ENCODE measurements at regions not wholly inside any gene's neighbourhood (a gene's known extent, or its start where the extent isn't known, plus 50 kb on each side); places are given as distances from the start of the nearest gene placed in this dataset.

GRCh38 chr2:19677215-19677777, 224.5 kb downstream of the TTC32 start:
- no peak for ATAC-seq (ENCODE audit: low read depth)
- Mint-ChIP-seq H3K27ac (no peak overlapping the region), H3K27me3 (peaks cover 5% of the 10 kb centered on the region), H3K9me3 (no peaks in the 10 kb centered on the region), H3K4me3 (no peak overlapping the region), H3K4me1 (no peaks in the 10 kb centered on the region), H3K36me3 (no peaks in the 10 kb centered on the region)
- DNase-seq, result no peak
- POLR2A ChIA-PET, result no interaction called here

GRCh38 chr2:19676770-19677169, 225.0 kb downstream of the TTC32 start:
- Mint-ChIP-seq H3K4me1 (no peaks in the 10 kb centered on the region), H3K9me3 (no peaks in the 10 kb centered on the region), H3K4me3 (no peak overlapping the region), H3K27ac (no peak overlapping the region), H3K36me3 (no peaks in the 10 kb centered on the region), H3K27me3 (peaks cover 5% of the 10 kb centered on the region)
- POLR2A ChIA-PET, result no interaction called here
- DNase-seq (no peak), ATAC-seq (ENCODE audit: low read depth) (no peak)

GRCh38 chr2:19675856-19676460, 225.8 kb downstream of the TTC32 start:
- Mint-ChIP-seq H3K27me3 (peaks cover 5% of the 10 kb centered on the region), H3K9me3 (no peaks in the 10 kb centered on the region), H3K4me1 (no peaks in the 10 kb centered on the region), H3K4me3 (no peak overlapping the region), H3K36me3 (no peaks in the 10 kb centered on the region), H3K27ac (no peak overlapping the region)
- no peak for ATAC-seq (ENCODE audit: low read depth)
- POLR2A ChIA-PET, result no interaction called here
- DNase-seq, result no peak

- DNase-seq (no peak), ATAC-seq (ENCODE audit: low read depth) (no peak)
- no peaks in the 10 kb centered on the region for H3K9me3 Mint-ChIP-seq
- H3K36me3 Mint-ChIP-seq, result no peaks in the 10 kb centered on the region
- POLR2A ChIA-PET, result no interaction called here
- no peak overlapping the region for H3K27ac Mint-ChIP-seq
- H3K27me3 Mint-ChIP-seq, result peaks cover 5% of the 10 kb centered on the region
- H3K4me3 Mint-ChIP-seq, result no peak overlapping the region
- no peaks in the 10 kb centered on the region for H3K4me1 Mint-ChIP-seq
Measured at GRCh38 chr2:19675003-19675629, 226.7 kb downstream of the TTC32 start.

GRCh38 chr2:19674051-19675002, 227.5 kb downstream of the TTC32 start:
- no peak for DNase-seq
- H3K27ac Mint-ChIP-seq, result no peak overlapping the region
- peaks cover 8% of the 10 kb centered on the region for H3K27me3 Mint-ChIP-seq
- no peaks in the 10 kb centered on the region for H3K9me3 Mint-ChIP-seq
- no peak overlapping the region for H3K4me3 Mint-ChIP-seq
- H3K36me3 Mint-ChIP-seq, result no peaks in the 10 kb centered on the region
- POLR2A ChIA-PET, result no interaction called here
- no peak for ATAC-seq (ENCODE audit: low read depth)
- H3K4me1 Mint-ChIP-seq, result no peaks in the 10 kb centered on the region

GRCh38 chr2:19673213-19673791, 228.5 kb downstream of the TTC32 start:
- Mint-ChIP-seq H3K4me1 (no peaks in the 10 kb centered on the region), H3K27ac (no peak overlapping the region), H3K4me3 (no peak overlapping the region), H3K27me3 (peaks cover 10% of the 10 kb centered on the region), H3K36me3 (no peaks in the 10 kb centered on the region), H3K9me3 (no peaks in the 10 kb centered on the region)
- POLR2A ChIA-PET, result no interaction called here
- DNase-seq, result no peak
- no peak for ATAC-seq (ENCODE audit: low read depth)

GRCh38 chr2:19671916-19672315, 229.9 kb downstream of the TTC32 start:
- ATAC-seq (ENCODE audit: low read depth), result no peak
- Mint-ChIP-seq H3K9me3 (no peaks in the 10 kb centered on the region), H3K27ac (no peak overlapping the region), H3K4me1 (no peaks in the 10 kb centered on the region), H3K36me3 (no peaks in the 10 kb centered on the region), H3K27me3 (peaks cover 16% of the 10 kb centered on the region), H3K4me3 (no peak overlapping the region)
- no peak for DNase-seq
- POLR2A ChIA-PET, result no interaction called here

- POLR2A ChIA-PET, result no interaction called here
- ATAC-seq (ENCODE audit: low read depth) (no peak), DNase-seq (no peak)
- H3K9me3 Mint-ChIP-seq, result no peaks in the 10 kb centered on the region
- peaks cover 16% of the 10 kb centered on the region for H3K27me3 Mint-ChIP-seq
- no peaks in the 10 kb centered on the region for H3K4me1 Mint-ChIP-seq
- H3K27ac Mint-ChIP-seq, result no peak overlapping the region
- H3K4me3 Mint-ChIP-seq, result no peak overlapping the region
- no peaks in the 10 kb centered on the region for H3K36me3 Mint-ChIP-seq
Measured at GRCh38 chr2:19671311-19671710, 230.5 kb downstream of the TTC32 start.

GRCh38 chr2:19670303-19670702, 231.5 kb downstream of the TTC32 start:
- H3K4me1 Mint-ChIP-seq, result no peaks in the 10 kb centered on the region
- H3K27me3 Mint-ChIP-seq, result peaks cover 16% of the 10 kb centered on the region
- no peak overlapping the region for H3K27ac Mint-ChIP-seq
- POLR2A ChIA-PET, result no interaction called here
- ATAC-seq (ENCODE audit: low read depth) (no peak), DNase-seq (no peak)
- H3K4me3 Mint-ChIP-seq, result no peak overlapping the region
- H3K9me3 Mint-ChIP-seq, result no peaks in the 10 kb centered on the region
- no peaks in the 10 kb centered on the region for H3K36me3 Mint-ChIP-seq

- Mint-ChIP-seq H3K27ac (no peak overlapping the region), H3K4me3 (no peak overlapping the region), H3K27me3 (peaks cover 12% of the 10 kb centered on the region), H3K4me1 (no peaks in the 10 kb centered on the region), H3K9me3 (no peaks in the 10 kb centered on the region), H3K36me3 (no peaks in the 10 kb centered on the region)
- POLR2A ChIA-PET, result no interaction called here
- no peak for DNase-seq
- ATAC-seq (ENCODE audit: low read depth), result no peak
Measured at GRCh38 chr2:19669559-19669958, 232.2 kb downstream of the TTC32 start.

GRCh38 chr2:19669126-19669525, 232.7 kb downstream of the TTC32 start:
- Mint-ChIP-seq H3K27ac (no peak overlapping the region), H3K27me3 (peaks cover 11% of the 10 kb centered on the region), H3K4me1 (no peaks in the 10 kb centered on the region), H3K36me3 (no peaks in the 10 kb centered on the region), H3K4me3 (no peak overlapping the region), H3K9me3 (no peaks in the 10 kb centered on the region)
- ATAC-seq (ENCODE audit: low read depth) (no peak), DNase-seq (no peak)
- POLR2A ChIA-PET, result no interaction called here

GRCh38 chr2:19667536-19667949, 234.2 kb downstream of the TTC32 start:
- Mint-ChIP-seq H3K9me3 (no peaks in the 10 kb centered on the region), H3K27me3 (peaks cover 13% of the 10 kb centered on the region), H3K4me3 (no peak overlapping the region), H3K36me3 (no peaks in the 10 kb centered on the region), H3K4me1 (no peaks in the 10 kb centered on the region), H3K27ac (no peak overlapping the region)
- DNase-seq (no peak), ATAC-seq (ENCODE audit: low read depth) (no peak)
- POLR2A ChIA-PET, result no interaction called here

- H3K27me3 Mint-ChIP-seq, result peaks cover 13% of the 10 kb centered on the region
- H3K36me3 Mint-ChIP-seq, result no peaks in the 10 kb centered on the region
- no peaks in the 10 kb centered on the region for H3K4me1 Mint-ChIP-seq
- H3K9me3 Mint-ChIP-seq, result no peaks in the 10 kb centered on the region
- POLR2A ChIA-PET, result no interaction called here
- ATAC-seq (ENCODE audit: low read depth) (no peak), DNase-seq (no peak)
- no peak overlapping the region for H3K27ac Mint-ChIP-seq
- H3K4me3 Mint-ChIP-seq, result no peak overlapping the region
Measured at GRCh38 chr2:19667085-19667484, 234.7 kb downstream of the TTC32 start.
